Lower leg skin (tissue), 3 donors: ENCODE measurements at regions not wholly inside any gene's neighbourhood (a gene's known extent, or its start where the extent isn't known, plus 50 kb on each side); places are given as distances from the start of the nearest gene placed in this dataset.

Experiments used
- POLR2A ChIP-seq, 2 donors: fragments of 450-650 bp; IDR thresholded peaks; one replicate each; pipeline ENCODE4 v1.6.1; 2016 to 2017; ENCODE audit warnings: antibody characterized with exemption in 2 of 2, mild to moderate bottlenecking in 1 of 2, moderate library complexity in 1 of 2
- TF ChIP-seq, protein P1 (sequence below), 3 donors: fragments of 450-650 bp; IDR thresholded peaks; one replicate each; pipeline ENCODE4 v1.5.1; 2016; ENCODE audit warnings: antibody characterized with exemption in 3 of 3, mild to moderate bottlenecking in 3 of 3, moderate library complexity in 2 of 3

DNA sequence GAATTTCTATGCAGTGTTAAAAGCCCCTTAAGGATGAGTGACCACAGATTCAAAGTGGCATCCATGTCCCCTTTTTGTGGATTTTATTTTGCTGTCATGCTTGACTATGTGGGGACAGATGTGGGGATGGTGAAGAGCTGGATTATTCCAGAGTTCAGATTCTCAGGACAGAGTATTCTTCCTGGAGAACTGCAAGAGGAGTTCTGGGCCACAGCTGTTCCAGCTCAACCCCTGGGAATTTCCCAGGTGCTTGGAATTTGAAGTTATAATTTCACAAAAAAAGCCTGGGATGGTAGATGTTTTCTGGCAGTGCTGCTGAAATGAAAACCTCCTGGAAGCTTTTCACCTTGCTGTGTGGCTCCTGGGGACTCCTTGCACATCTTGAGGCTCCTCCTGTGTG is 671.8 kb upstream of the MARCKS start:
- TF ChIP-seq, protein P1, sequence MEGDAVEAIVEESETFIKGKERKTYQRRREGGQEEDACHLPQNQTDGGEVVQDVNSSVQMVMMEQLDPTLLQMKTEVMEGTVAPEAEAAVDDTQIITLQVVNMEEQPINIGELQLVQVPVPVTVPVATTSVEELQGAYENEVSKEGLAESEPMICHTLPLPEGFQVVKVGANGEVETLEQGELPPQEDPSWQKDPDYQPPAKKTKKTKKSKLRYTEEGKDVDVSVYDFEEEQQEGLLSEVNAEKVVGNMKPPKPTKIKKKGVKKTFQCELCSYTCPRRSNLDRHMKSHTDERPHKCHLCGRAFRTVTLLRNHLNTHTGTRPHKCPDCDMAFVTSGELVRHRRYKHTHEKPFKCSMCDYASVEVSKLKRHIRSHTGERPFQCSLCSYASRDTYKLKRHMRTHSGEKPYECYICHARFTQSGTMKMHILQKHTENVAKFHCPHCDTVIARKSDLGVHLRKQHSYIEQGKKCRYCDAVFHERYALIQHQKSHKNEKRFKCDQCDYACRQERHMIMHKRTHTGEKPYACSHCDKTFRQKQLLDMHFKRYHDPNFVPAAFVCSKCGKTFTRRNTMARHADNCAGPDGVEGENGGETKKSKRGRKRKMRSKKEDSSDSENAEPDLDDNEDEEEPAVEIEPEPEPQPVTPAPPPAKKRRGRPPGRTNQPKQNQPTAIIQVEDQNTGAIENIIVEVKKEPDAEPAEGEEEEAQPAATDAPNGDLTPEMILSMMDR (IDR thresholded peaks at IDR 0.05), result no peak
- TF ChIP-seq POLR2A (IDR thresholded peaks at IDR 0.05), result no peak
